Endothelial cell of umbilical vein (primary cell): ENCODE measurements at regions not wholly inside any gene's neighbourhood (a gene's known extent, or its start where the extent isn't known, plus 50 kb on each side); places are given as distances from the start of the nearest gene placed in this dataset.

Experiments
- CTCF ChIP-seq, 2 donors: IDR thresholded peaks; 1 replicate in 1 of 2; 2 replicates in 1 of 2; pipeline ENCODE4 v1.5.1; 2011; ENCODE audit warnings: low read length in 2 of 2, mild to moderate bottlenecking in 2 of 2, moderate library complexity in 2 of 2, control low read depth in 1 of 2, inconsistent platforms in 1 of 2, low read depth in 1 of 2; ENCODE audit not compliant: insufficient read depth in 1 of 2; ENCODE audit errors: extremely low read depth in 1 of 2
- EZH2 ChIP-seq: IDR thresholded peaks from 2 replicates; pipeline ENCODE4 v1.6.1; 2012; ENCODE audit warnings: borderline replicate concordance, low read depth, mild to moderate bottlenecking, moderate library complexity, low read length, inconsistent platforms; ENCODE audit not compliant: severe bottlenecking
- FOS ChIP-seq: IDR thresholded peaks from 2 replicates; pipeline ENCODE4 v1.6.1; 2011; ENCODE audit warnings: mild to moderate bottlenecking, low read length, moderate library complexity, borderline replicate concordance; ENCODE audit not compliant: insufficient read depth
- GATA2 ChIP-seq: IDR thresholded peaks from 2 replicates; pipeline ENCODE4 v1.7.0; 2011; ENCODE audit warnings: low read depth, mild to moderate bottlenecking, moderate library complexity, mixed read lengths, low read length; ENCODE audit not compliant: insufficient read length, insufficient read depth
- JUN ChIP-seq: IDR thresholded peaks from 2 replicates; pipeline ENCODE4 v1.6.1; 2011; ENCODE audit warnings: borderline replicate concordance, low read depth; ENCODE audit not compliant: insufficient read length, insufficient read depth
- MAX ChIP-seq: IDR thresholded peaks from 2 replicates; pipeline ENCODE4 v1.6.1; 2011; ENCODE audit not compliant: insufficient read depth, insufficient read length
- MYC ChIP-seq: IDR thresholded peaks from one replicate; pipeline ENCODE4 v1.6.1; 2011; ENCODE audit warnings: mild to moderate bottlenecking, low read depth, low read length
- POLR2A ChIP-seq: IDR thresholded peaks from 2 replicates; pipeline ENCODE4 v1.6.1; 2012; ENCODE audit warnings: low read depth, mild to moderate bottlenecking, control low read depth, low read length
- POLR2AphosphoS5 ChIP-seq: IDR thresholded peaks from 2 replicates; pipeline ENCODE4 v1.6.1; 2012; ENCODE audit warnings: low read depth, mild to moderate bottlenecking, control low read depth, low read length, moderate library complexity; ENCODE audit not compliant: insufficient read depth

GRCh38 chr3:132871956-132872355 is 149.7 kb upstream of the NPHP3 start:
- TF ChIP-seq CTCF (IDR thresholded peaks at IDR 0.05; ENCODE audit: extremely low read depth in 1 of 2, insufficient read depth in 1 of 2, low read depth in 1 of 2, low read length in 2 of 2): no peak
- no peak for TF ChIP-seq POLR2A
- TF ChIP-seq MAX: no peak
- TF ChIP-seq EZH2: no peak
- no peak for TF ChIP-seq JUN
- no peak for TF ChIP-seq FOS
- TF ChIP-seq POLR2AphosphoS5: no peak
- TF ChIP-seq GATA2: no peak
- TF ChIP-seq MYC: no peak
